HEK293 (cell line): ENCODE measurements at regions not wholly inside any gene's neighbourhood (a gene's known extent, or its start where the extent isn't known, plus 50 kb on each side); places are given as distances from the start of the nearest gene placed in this dataset.

Experiments used
- CTCF ChIA-PET: fragments of 350-600 bp; formaldehyde crosslinking; extraction: SDS; loops from one replicate; lab custom pipeline; 2021; ENCODE audit warnings: antibody characterized with exemption; lab: Yijun Ruan, JAX
- POLR2A ChIA-PET: fragments of 300-600 bp; formaldehyde crosslinking; extraction: SDS; loops from one replicate; lab custom pipeline; 2020; ENCODE audit warnings: antibody characterized with exemption, inconsistent platforms; lab: Yijun Ruan, JAX
- H3K27ac ChIP-seq: fragments of 200-500 bp; sonication (Bioruptor generic); 2 replicates; pipeline ENCODE4 v1.5.1; 2014; ENCODE audit warnings: low read depth, low read length, control low read depth, inconsistent platforms; ENCODE audit errors: extremely low read depth
- H3K36me3 ChIP-seq, 2 experiments: fragments of 200-500 bp in 1 of 2; sonication (Bioruptor generic) in 1 of 2; 1 replicate in 1 of 2; 2 replicates in 1 of 2; pipeline ENCODE4 v1.5.1; 2014 to 2017; ENCODE audit warnings: inconsistent platforms in 2 of 2, low read length in 2 of 2; ENCODE audit not compliant: control insufficient read depth in 2 of 2, insufficient read depth in 1 of 2
- H3K4me1 ChIP-seq: fragments of 200-500 bp; sonication (Bioruptor generic); 2 replicates; pipeline ENCODE4 v1.5.1; 2014; ENCODE audit warnings: mild to moderate bottlenecking, low read length, inconsistent platforms; ENCODE audit not compliant: control insufficient read depth, insufficient read depth
- H3K4me3 ChIP-seq: 2 replicates; pipeline ENCODE4 v1.5.1; 2011; ENCODE audit warnings: low read depth, mild to moderate bottlenecking, control low read depth, low read length, moderate library complexity
- H3K9me3 ChIP-seq: fragments of 200-500 bp; sonication (Bioruptor generic); 2 replicates; pipeline ENCODE4 v1.5.1; 2014; ENCODE audit warnings: low read depth, low read length, inconsistent platforms; ENCODE audit not compliant: control insufficient read depth, insufficient read depth
- BCL11A ChIP-seq: fragments of 450-650 bp; formaldehyde crosslinking; IDR thresholded peaks from 2 replicates; pipeline ENCODE4 v1.5.1; 2016; ENCODE audit warnings: low read depth, missing biosample characterization, missing genetic modification characterization
- GLIS2 ChIP-seq: fragments of 450-650 bp; formaldehyde crosslinking; IDR thresholded peaks from 2 replicates; pipeline ENCODE4 v1.5.1; 2016; ENCODE audit warnings: missing biosample characterization, missing genetic modification characterization
- HOXC10 ChIP-seq: sonication (generic); formaldehyde crosslinking; IDR thresholded peaks from 2 replicates; pipeline ENCODE4 v1.8.1; 2023; ENCODE audit warnings: mild to moderate bottlenecking, missing genetic modification reagents
- PRDM1 ChIP-seq: fragments of 450-650 bp; formaldehyde crosslinking; IDR thresholded peaks from 2 replicates; pipeline ENCODE4; 2016; ENCODE audit warnings: missing biosample characterization, missing genetic modification characterization
- ZBTB1 ChIP-seq: fragments of 450-650 bp; formaldehyde crosslinking; IDR thresholded peaks from 2 replicates; pipeline ENCODE4 v1.5.1; 2016; ENCODE audit warnings: missing biosample characterization, missing genetic modification characterization
- ZBTB7A ChIP-seq: fragments of 450-650 bp; formaldehyde crosslinking; IDR thresholded peaks from 2 replicates; pipeline ENCODE4 v1.5.1; 2016; ENCODE audit warnings: low read depth, missing biosample characterization, missing genetic modification characterization
- ZNF175 ChIP-seq: fragments of 450-650 bp; formaldehyde crosslinking; IDR thresholded peaks from 2 replicates; pipeline ENCODE4 v1.5.1; 2016; ENCODE audit warnings: missing biosample characterization, missing genetic modification characterization
- ZNF214 ChIP-seq: fragments of 450-650 bp; formaldehyde crosslinking; IDR thresholded peaks from 2 replicates; pipeline ENCODE4 v1.5.1; 2017; ENCODE audit warnings: missing biosample characterization, mild to moderate bottlenecking, missing genetic modification characterization, borderline replicate concordance
- ZNF311 ChIP-seq: fragments of 450-650 bp; formaldehyde crosslinking; IDR thresholded peaks from 2 replicates; pipeline ENCODE4 v1.5.1; 2017; ENCODE audit warnings: missing biosample characterization, missing genetic modification characterization, borderline replicate concordance
- ZNF514 ChIP-seq: fragments of 450-650 bp; formaldehyde crosslinking; IDR thresholded peaks from 2 replicates; pipeline ENCODE4 v1.5.1; 2016; ENCODE audit warnings: missing biosample characterization, missing genetic modification characterization
- ZNF521 ChIP-seq: fragments of 450-650 bp; formaldehyde crosslinking; IDR thresholded peaks from 2 replicates; pipeline ENCODE4 v1.5.1; 2017; ENCODE audit warnings: missing biosample characterization, mild to moderate bottlenecking, missing genetic modification characterization
- ZNF529 ChIP-seq: fragments of 450-650 bp; formaldehyde crosslinking; IDR thresholded peaks from 2 replicates; pipeline ENCODE4 v1.5.1; 2017; ENCODE audit warnings: missing genetic modification characterization, missing biosample characterization; ENCODE audit not compliant: insufficient replicate concordance
- ZNF561 ChIP-seq: fragments of 450-650 bp; IDR thresholded peaks from 2 replicates; pipeline ENCODE4 v1.5.1; 2018; ENCODE audit warnings: missing biosample characterization, missing genetic modification characterization, borderline replicate concordance
- ZNF596 ChIP-seq: fragments of 450-650 bp; IDR thresholded peaks from 2 replicates; pipeline ENCODE4 v1.5.0; 2018; ENCODE audit warnings: missing biosample characterization, mild to moderate bottlenecking, missing genetic modification characterization, moderate library complexity
- ZNF670 ChIP-seq: fragments of 450-650 bp; formaldehyde crosslinking; IDR thresholded peaks from 2 replicates; pipeline ENCODE4 v1.5.1; 2016; ENCODE audit warnings: missing biosample characterization, missing genetic modification characterization, low read depth
- ZNF701 ChIP-seq: fragments of 450-650 bp; formaldehyde crosslinking; IDR thresholded peaks from 2 replicates; pipeline ENCODE4 v1.5.1; 2016; ENCODE audit warnings: missing biosample characterization, missing genetic modification characterization
- ZNF843 ChIP-seq: fragments of 450-650 bp; formaldehyde crosslinking; IDR thresholded peaks from 2 replicates; pipeline ENCODE4 v1.5.1; 2016; ENCODE audit warnings: missing biosample characterization, missing genetic modification characterization
- TF ChIP-seq, protein P1 (sequence below): fragments of 450-650 bp; formaldehyde crosslinking; IDR thresholded peaks from 2 replicates; pipeline ENCODE4 v1.5.1; 2016; ENCODE audit warnings: missing biosample characterization, missing genetic modification characterization
- TF ChIP-seq, protein P2 (sequence below): fragments of 450-650 bp; formaldehyde crosslinking; IDR thresholded peaks from 2 replicates; pipeline ENCODE4 v1.5.1; 2016; ENCODE audit warnings: missing biosample characterization, missing genetic modification characterization, low read depth
- TF ChIP-seq, protein P3 (sequence below): fragments of 450-650 bp; formaldehyde crosslinking; IDR thresholded peaks from 2 replicates; pipeline ENCODE4 v1.5.1; 2016; ENCODE audit warnings: missing biosample characterization, missing genetic modification characterization

DNA sequence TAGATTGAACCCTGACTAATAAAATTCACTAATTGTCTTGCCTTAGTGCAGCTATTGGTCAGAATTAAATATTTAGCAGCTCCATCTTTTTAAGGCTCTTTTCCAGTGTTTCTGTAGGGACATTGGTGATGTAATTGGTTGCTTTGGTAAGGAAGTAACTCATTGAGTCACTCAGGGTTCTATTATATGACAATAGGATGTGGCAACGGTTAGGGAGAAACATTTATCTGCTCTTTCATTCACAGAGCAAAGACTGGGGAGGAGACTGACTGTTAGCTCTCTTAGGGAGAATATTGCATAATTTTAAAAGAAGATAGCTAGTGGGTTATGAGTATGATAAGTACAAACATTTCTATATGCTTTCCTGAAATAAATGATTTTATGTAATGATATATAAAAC, 616.5 kb downstream of the TRHDE start (continued):
- TF ChIP-seq, protein P1, sequence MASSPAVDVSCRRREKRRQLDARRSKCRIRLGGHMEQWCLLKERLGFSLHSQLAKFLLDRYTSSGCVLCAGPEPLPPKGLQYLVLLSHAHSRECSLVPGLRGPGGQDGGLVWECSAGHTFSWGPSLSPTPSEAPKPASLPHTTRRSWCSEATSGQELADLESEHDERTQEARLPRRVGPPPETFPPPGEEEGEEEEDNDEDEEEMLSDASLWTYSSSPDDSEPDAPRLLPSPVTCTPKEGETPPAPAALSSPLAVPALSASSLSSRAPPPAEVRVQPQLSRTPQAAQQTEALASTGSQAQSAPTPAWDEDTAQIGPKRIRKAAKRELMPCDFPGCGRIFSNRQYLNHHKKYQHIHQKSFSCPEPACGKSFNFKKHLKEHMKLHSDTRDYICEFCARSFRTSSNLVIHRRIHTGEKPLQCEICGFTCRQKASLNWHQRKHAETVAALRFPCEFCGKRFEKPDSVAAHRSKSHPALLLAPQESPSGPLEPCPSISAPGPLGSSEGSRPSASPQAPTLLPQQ (tag by site-specific recombination) = no peak
- TF ChIP-seq, protein P2, sequence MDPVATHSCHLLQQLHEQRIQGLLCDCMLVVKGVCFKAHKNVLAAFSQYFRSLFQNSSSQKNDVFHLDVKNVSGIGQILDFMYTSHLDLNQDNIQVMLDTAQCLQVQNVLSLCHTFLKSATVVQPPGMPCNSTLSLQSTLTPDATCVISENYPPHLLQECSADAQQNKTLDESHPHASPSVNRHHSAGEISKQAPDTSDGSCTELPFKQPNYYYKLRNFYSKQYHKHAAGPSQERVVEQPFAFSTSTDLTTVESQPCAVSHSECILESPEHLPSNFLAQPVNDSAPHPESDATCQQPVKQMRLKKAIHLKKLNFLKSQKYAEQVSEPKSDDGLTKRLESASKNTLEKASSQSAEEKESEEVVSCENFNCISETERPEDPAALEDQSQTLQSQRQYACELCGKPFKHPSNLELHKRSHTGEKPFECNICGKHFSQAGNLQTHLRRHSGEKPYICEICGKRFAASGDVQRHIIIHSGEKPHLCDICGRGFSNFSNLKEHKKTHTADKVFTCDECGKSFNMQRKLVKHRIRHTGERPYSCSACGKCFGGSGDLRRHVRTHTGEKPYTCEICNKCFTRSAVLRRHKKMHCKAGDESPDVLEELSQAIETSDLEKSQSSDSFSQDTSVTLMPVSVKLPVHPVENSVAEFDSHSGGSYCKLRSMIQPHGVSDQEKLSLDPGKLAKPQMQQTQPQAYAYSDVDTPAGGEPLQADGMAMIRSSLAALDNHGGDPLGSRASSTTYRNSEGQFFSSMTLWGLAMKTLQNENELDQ (tag by site-specific recombination) = no peak
- no peak for TF ChIP-seq ZNF311
- TF ChIP-seq GLIS2 = no peak
- no peak for TF ChIP-seq ZBTB1 (tag by site-specific recombination)
- TF ChIP-seq ZNF561 (tag by site-specific recombination) = no peak
- no peak for TF ChIP-seq ZNF701 (tag by site-specific recombination)

DNA sequence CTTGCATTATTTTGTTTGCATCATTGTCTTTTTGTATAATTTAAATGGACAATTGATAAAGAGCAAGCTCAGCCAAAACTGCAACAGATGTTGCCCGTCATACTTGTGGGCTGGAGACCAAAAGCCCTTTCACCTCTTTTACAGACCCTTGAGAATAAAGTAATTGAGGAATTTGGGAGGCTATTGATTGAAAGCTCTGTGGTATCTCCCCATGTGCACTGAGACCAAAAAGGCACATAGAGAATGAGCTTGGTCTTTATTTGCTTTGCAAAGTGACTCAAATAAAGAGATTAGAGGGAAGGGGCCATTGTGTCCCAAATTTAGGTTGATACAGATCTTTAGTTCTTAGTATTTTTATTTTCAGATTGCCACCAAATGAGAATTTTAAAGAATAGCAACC, 617.6 kb downstream of the TRHDE start:
- H3K36me3 ChIP-seq = no peaks in the 10 kb centered on the region
- H3K27ac ChIP-seq = no peak overlapping the region
- CTCF ChIA-PET = no interaction called here
- no peak overlapping the region for H3K4me3 ChIP-seq
- POLR2A ChIA-PET = no interaction called here
- no peaks in the 10 kb centered on the region for H3K4me1 ChIP-seq
- H3K9me3 ChIP-seq = no peaks in the 10 kb centered on the region
- no peak for TF ChIP-seq ZNF596 (tag by site-specific recombination)
- TF ChIP-seq ZNF843 = no peak
- TF ChIP-seq ZNF214 (tag by site-specific recombination) = no peak
- no peak for TF ChIP-seq HOXC10
- no peak for TF ChIP-seq ZNF521 (tag by site-specific recombination)
- no peak for TF ChIP-seq ZNF514 (tag by site-specific recombination)
- TF ChIP-seq ZNF529 = no peak
- TF ChIP-seq, protein P3, sequence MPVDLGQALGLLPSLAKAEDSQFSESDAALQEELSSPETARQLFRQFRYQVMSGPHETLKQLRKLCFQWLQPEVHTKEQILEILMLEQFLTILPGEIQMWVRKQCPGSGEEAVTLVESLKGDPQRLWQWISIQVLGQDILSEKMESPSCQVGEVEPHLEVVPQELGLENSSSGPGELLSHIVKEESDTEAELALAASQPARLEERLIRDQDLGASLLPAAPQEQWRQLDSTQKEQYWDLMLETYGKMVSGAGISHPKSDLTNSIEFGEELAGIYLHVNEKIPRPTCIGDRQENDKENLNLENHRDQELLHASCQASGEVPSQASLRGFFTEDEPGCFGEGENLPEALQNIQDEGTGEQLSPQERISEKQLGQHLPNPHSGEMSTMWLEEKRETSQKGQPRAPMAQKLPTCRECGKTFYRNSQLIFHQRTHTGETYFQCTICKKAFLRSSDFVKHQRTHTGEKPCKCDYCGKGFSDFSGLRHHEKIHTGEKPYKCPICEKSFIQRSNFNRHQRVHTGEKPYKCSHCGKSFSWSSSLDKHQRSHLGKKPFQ = no peak
- no peak for TF ChIP-seq ZBTB7A (tag by site-specific recombination)
- TF ChIP-seq ZNF175 (tag by site-specific recombination) = no peak
- TF ChIP-seq, all 188 proteins: peak for 0

DNA sequence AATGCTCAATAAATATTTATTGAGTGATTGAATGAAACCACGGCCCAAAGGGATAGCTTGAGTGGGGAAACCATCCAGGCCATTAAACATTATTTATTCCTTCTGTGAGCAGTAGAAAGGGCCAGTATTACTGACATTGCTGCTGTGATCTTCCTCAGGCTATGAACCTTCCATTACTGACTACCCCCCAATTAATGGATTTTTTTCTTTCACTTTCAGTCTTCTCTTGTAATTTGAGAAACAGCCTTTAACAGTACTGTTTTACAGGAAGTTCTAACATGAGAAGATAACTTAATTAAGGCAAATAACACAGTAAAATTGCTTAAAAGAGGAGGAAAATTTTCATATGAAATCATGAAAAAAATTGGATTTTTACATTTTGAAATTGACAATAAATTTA, 629.5 kb downstream of the TRHDE start:
- Histone ChIP-seq H3K9me3 (no peaks in the 10 kb centered on the region), H3K36me3 (no peaks in the 10 kb centered on the region), H3K27ac (no peak overlapping the region), H3K4me1 (no peaks in the 10 kb centered on the region), H3K4me3 (no peak overlapping the region)
- ChIA-PET CTCF (no interaction called here), POLR2A (no interaction called here)
- TF ChIP-seq BCL11A (tag by site-specific recombination) = no peak
- TF ChIP-seq ZNF670 (tag by site-specific recombination) = no peak
- no peak for TF ChIP-seq PRDM1 (tag by site-specific recombination)
